ENCODE measurements at regions not wholly inside any gene's neighbourhood (a gene's known extent, or its start where the extent isn't known, plus 50 kb on each side); places are given as distances from the start of the nearest gene placed in this dataset.

DNA sequence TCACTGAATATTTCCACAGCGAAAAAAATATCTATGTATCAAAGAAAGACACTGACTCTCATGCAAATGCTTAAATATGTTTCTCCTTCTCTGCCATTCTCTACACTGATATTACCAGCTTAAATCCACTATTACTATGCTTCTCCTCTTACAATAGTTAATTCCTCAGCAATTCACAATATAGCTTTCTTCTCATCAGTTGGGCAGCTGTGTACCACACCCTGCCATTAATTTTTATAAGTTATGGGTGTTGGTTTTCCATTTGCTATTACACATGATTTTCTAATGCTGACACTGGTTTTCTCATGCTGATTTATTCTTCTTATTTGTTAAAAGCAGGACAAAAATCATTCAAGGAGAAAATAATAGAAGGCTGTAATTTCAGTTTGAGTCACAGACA is 251.8 kb downstream of the TBX15 start:
- no peak for TF ChIP-seq ELF1 (CRISPR knock-in tag; IDR thresholded peaks at IDR 0.05)
- TF ChIP-seq ZEB1 (IDR thresholded peaks at IDR 0.05; ENCODE audit: insufficient replicate concordance, low read depth): no peak
- TF ChIP-seq JUNB (CRISPR knock-in tag; IDR thresholded peaks at IDR 0.05; ENCODE audit: borderline replicate concordance): no peak
- TF ChIP-seq ZNF20 (CRISPR knock-in tag; IDR thresholded peaks at IDR 0.05): no peak
- no peak for TF ChIP-seq EP300 (IDR thresholded peaks at IDR 0.05; ENCODE audit: low read depth in 2 of 2, low read length in 2 of 2)
- no peak for TF ChIP-seq EP300 (CRISPR knock-in tag; IDR thresholded peaks at IDR 0.05; ENCODE audit: borderline replicate concordance)
